ENCODE measurements at regions not wholly inside any gene's neighbourhood (a gene's known extent, or its start where the extent isn't known, plus 50 kb on each side); places are given as distances from the start of the nearest gene placed in this dataset.
"Not testable (repeated sequence)": the region's sequence is repeated elsewhere in the genome, so short reads cannot be mapped to it uniquely, and the experiment has no call there.

- H3K27ac ChIP-seq = no peak overlapping the region
- TF ChIP-seq CTCF (IDR thresholded peaks at IDR 0.05) (no peak), ZFX (IDR thresholded peaks at IDR 0.05; ENCODE audit: borderline replicate concordance) (no peak)
Observed at GRCh38 chr4:155047755-155048154, 160.7 kb upstream of the NPY2R start.

- not testable (repeated sequence) for H3K27ac ChIP-seq
Observed at GRCh38 chr4:155054042-155054441, 154.4 kb upstream of the NPY2R start.

GRCh38 chr4:155060419-155060818 is 148.0 kb upstream of the NPY2R start:
- H3K27ac ChIP-seq = no peak overlapping the region
- TF ChIP-seq CTCF (IDR thresholded peaks at IDR 0.05) = no peak
- no peak for TF ChIP-seq ZFX (IDR thresholded peaks at IDR 0.05; ENCODE audit: borderline replicate concordance)

- H3K27ac ChIP-seq = no peak overlapping the region
- TF ChIP-seq CTCF (IDR thresholded peaks at IDR 0.05) (no peak), ZFX (IDR thresholded peaks at IDR 0.05; ENCODE audit: borderline replicate concordance) (no peak)
Observed at GRCh38 chr4:155060873-155061272, 147.6 kb upstream of the NPY2R start.

- TF ChIP-seq ZFX (IDR thresholded peaks at IDR 0.05; ENCODE audit: borderline replicate concordance) (no peak), CTCF (IDR thresholded peaks at IDR 0.05) (no peak)
- no peak overlapping the region for H3K27ac ChIP-seq
Observed at GRCh38 chr4:155062948-155063347, 145.5 kb upstream of the NPY2R start.

- not testable (repeated sequence) for H3K27ac ChIP-seq
Observed at GRCh38 chr4:155064934-155065333, 143.5 kb upstream of the NPY2R start.

GRCh38 chr4:155066871-155067270 is 141.6 kb upstream of the NPY2R start:
- TF ChIP-seq ZFX (IDR thresholded peaks at IDR 0.05; ENCODE audit: borderline replicate concordance) (no peak), CTCF (IDR thresholded peaks at IDR 0.05) (no peak)
- no peak overlapping the region for H3K27ac ChIP-seq

GRCh38 chr4:155071962-155072361 is 136.5 kb upstream of the NPY2R start:
- H3K27ac ChIP-seq = no peak overlapping the region
- TF ChIP-seq ZFX (IDR thresholded peaks at IDR 0.05; ENCODE audit: borderline replicate concordance) (no peak), CTCF (IDR thresholded peaks at IDR 0.05) (no peak)
